ENCODE measurements at regions not wholly inside any gene's neighbourhood (a gene's known extent, or its start where the extent isn't known, plus 50 kb on each side); places are given as distances from the start of the nearest gene placed in this dataset.

DNA sequence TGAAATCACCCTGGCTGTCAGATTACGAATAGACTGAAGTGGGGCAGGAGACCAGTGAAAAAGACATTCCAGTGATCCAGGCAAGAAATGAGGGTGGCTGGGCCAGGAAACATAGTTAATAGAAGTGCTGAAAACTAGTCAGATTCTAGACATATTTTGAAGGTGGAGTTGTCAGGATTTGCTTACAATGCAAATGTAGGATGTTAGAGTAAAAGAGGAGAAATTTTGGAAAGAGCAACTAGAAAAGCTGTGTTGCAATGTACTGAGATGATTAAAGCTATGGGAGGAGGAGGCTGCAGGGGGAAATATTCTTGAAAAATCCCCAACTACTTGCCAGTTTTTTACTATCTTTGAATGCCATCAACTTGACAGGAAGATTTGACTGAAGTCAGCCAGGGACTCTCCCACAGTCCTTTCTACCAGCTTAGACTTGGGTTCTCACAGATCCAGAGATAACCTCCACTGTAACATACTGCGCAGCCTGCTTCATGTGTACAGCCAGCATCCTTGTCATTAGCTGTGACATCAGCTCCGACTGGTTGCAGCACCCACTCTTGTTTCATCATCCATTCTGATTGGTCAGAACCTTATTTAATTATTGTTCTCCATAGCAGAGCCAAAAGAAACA is 109.7 kb downstream of the TSEN15 start:
- CTCF ChIA-PET = interaction anchor here (2.1 kb wide), 1 partner anchor 10 kb away, joined by 6 read pairs; no protein-coding TSS in a partner anchor

DNA sequence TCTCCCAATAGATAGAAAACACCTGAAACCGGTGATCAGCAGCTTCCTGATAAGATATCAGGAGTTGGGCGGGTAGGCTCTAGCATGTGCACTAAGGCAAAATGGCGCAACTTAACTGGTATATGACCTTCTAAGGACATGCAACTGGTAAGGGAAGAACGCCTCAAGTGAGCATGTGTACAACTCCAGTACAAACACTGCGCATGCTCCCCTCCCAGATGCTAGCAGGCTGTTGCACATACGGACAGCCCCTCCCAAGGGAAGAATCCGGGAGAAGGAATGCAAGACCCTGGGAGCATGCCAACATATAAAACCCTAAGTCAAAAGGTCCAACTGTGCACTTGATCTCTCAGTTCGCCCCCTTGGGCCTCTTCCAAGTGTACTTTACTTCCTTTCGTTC is 110.8 kb downstream of the TSEN15 start:
- CTCF ChIA-PET = no interaction called here
- no peak for DNase-seq (ENCODE audit: low read depth, low spot score)
- TF ChIP-seq CTCF (IDR thresholded peaks at IDR 0.05; ENCODE audit: insufficient read depth, low read length, missing control alignments) = no peak
- H3K4me3 ChIP-seq (ENCODE audit: low read depth, low read length) = no peak overlapping the region
- POLR2A ChIA-PET = no interaction called here

More for the DNA sequence above, 109.7 kb downstream of the TSEN15 start:
- DNase-seq (ENCODE audit: low read depth, low spot score) = peak; percentile 54
- POLR2A ChIA-PET = no interaction called here
- no peak for TF ChIP-seq CTCF (IDR thresholded peaks at IDR 0.05; ENCODE audit: insufficient read depth, low read length, missing control alignments)
- no peak overlapping the region for H3K4me3 ChIP-seq (ENCODE audit: low read depth, low read length)

- POLR2A ChIA-PET = no interaction called here
- CTCF ChIA-PET = interaction anchor here (0.7 to 1.7 kb wide), 5 partner anchors 10 to 500 kb away, joined by 3 to 5 read pairs (median 3); no protein-coding TSS in a partner anchor
- peak; percentile 28 for DNase-seq (ENCODE audit: low read depth, low spot score)
Observed at GRCh38 chr1:184163674-184164465, 112.3 kb downstream of the TSEN15 start.

DNA sequence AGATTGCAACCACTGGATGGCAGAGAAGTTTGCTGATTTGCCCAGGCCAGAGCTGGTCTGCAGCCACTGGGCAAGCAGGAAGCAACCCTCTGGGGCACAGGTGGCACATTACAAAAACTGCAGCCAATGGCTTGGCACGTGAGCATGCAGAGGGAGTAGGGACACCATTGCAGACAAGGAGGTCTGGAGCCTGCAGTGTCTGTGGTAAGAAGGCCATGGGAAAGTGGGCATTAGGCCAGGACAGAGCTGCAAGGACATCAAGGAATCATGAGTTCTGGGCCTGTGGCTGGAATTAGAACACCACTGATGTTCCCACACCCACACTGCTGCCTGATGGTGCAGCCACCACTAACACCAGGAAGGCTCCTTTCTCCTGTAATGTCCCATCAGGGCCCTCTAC is 113.0 kb downstream of the TSEN15 start:
- CTCF ChIA-PET = interaction anchor here (1.7 kb wide), 1 partner anchor 60 kb away, joined by 3 read pairs; no protein-coding TSS in a partner anchor

More at GRCh38 chr1:184163674-184164465, 112.3 kb downstream of the TSEN15 start:
- H3K4me3 ChIP-seq (ENCODE audit: low read depth, low read length) = no peak overlapping the region
- TF ChIP-seq CTCF (IDR thresholded peaks at IDR 0.05; ENCODE audit: insufficient read depth, low read length, missing control alignments) = no peak

DNA sequence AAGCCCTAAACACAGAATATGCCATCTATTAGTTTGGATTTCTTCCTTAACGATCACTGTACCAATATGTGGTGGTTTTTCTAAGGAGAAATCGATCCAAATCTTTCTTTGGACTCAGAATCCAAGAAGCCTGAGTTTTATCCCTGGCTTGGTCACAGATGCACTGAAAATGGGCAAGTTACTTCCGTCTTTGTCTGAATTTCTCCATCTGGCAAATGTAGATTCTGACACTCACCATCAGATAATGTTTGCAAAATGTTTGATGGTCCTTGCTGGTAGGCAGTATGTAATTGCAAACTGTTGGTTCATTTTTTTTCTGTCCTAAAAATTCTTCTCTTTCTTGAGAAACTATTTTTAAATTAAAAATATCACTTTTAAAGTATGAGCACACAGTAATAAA is 115.0 kb downstream of the TSEN15 start:
- POLR2A ChIA-PET = no interaction called here
- H3K4me3 ChIP-seq (ENCODE audit: low read depth, low read length) = no peak overlapping the region
- no peak for DNase-seq (ENCODE audit: low read depth, low spot score)
- no peak for TF ChIP-seq CTCF (IDR thresholded peaks at IDR 0.05; ENCODE audit: insufficient read depth, low read length, missing control alignments)
- CTCF ChIA-PET = no interaction called here

More for the DNA sequence above, 113.0 kb downstream of the TSEN15 start:
- no peak for TF ChIP-seq CTCF (IDR thresholded peaks at IDR 0.05; ENCODE audit: insufficient read depth, low read length, missing control alignments)
- H3K4me3 ChIP-seq (ENCODE audit: low read depth, low read length) = no peak overlapping the region
- DNase-seq (ENCODE audit: low read depth, low spot score) = no peak
- POLR2A ChIA-PET = no interaction called here

DNA sequence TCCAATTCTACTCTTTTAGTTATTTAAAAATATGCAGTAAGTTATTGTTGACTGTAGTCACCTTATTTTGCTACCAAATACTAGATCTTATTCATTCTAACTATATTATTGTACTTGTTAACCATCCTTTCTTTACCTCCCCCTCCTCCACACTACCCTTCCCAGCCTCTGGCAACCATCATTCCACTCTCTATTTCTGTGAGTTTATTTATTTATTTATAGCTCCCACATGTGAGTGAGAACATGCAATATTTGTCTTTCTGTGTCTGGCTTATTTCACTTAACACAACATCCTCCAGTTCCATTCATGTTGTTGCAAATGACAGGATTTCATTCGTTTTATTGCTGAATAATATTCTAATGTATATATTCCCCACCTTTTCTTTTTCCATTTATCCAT is 115.8 kb downstream of the TSEN15 start:
- ChIA-PET POLR2A (no interaction called here), CTCF (no interaction called here)
- TF ChIP-seq CTCF (IDR thresholded peaks at IDR 0.05; ENCODE audit: insufficient read depth, low read length, missing control alignments) = no peak
- DNase-seq (ENCODE audit: low read depth, low spot score) = no peak
- no peak overlapping the region for H3K4me3 ChIP-seq (ENCODE audit: low read depth, low read length)
